A549 (cell line): ENCODE measurements at regions not wholly inside any gene's neighbourhood (a gene's known extent, or its start where the extent isn't known, plus 50 kb on each side); places are given as distances from the start of the nearest gene placed in this dataset.

ENCODE experiments used
- CTCF ChIP-seq: fragments of >200 bp; sonication (Bioruptor Twin); formaldehyde crosslinking; IDR thresholded peaks from 3 replicates; pipeline ENCODE4 v1.5.1; 2016
- NR3C1 ChIP-seq: fragments of >200 bp; sonication (Bioruptor Twin); formaldehyde crosslinking; IDR thresholded peaks from 3 replicates; pipeline ENCODE4 v1.6.1; 2017
- RAD21 ChIP-seq, 2 experiments: fragments of >200 bp in 1 of 2; sonication (Bioruptor Twin) in 1 of 2; formaldehyde crosslinking in 1 of 2; IDR thresholded peaks in 1 of 2; conservative IDR thresholded peaks in 1 of 2; 2 replicates in 1 of 2; 3 replicates in 1 of 2; pipeline ENCODE4 v1.6.1; 2012 to 2018; ENCODE audit warnings: inconsistent platforms in 1 of 2
- RARB ChIP-seq: fragments of 250-450 bp; sonication (Bioruptor Pico); IDR thresholded peaks from 2 replicates; pipeline ENCODE4 v1.8.0; 2021; ENCODE audit warnings: mild to moderate bottlenecking, moderate library complexity
- USF2 ChIP-seq: fragments of 450-650 bp; IDR thresholded peaks from 2 replicates; pipeline ENCODE4 v1.6.1; 2014; ENCODE audit warnings: antibody characterized with exemption

GRCh38 chr4:23333946-23334878 lies 555.6 kb downstream of the PPARGC1A start:
- TF ChIP-seq RARB (CRISPR knock-in tag) (no peak), CTCF (no peak), RAD21 (conservative IDR thresholded peaks at IDR 0.05 in 1 of 2, IDR thresholded peaks at IDR 0.05 in 1 of 2) (no peak), USF2 (no peak), NR3C1 (no peak)
